Uterus (tissue), 3 donors: ENCODE measurements at regions not wholly inside any gene's neighbourhood (a gene's known extent, or its start where the extent isn't known, plus 50 kb on each side); places are given as distances from the start of the nearest gene placed in this dataset.

ENCODE experiments used
- DNase-seq, 2 donors: peaks; one replicate each; pipeline ENCODE4 v3.0.0-alpha.2; 2019 to 2020
- H3K27ac ChIP-seq, 2 donors: fragments of 200-600 bp; sonication (generic); 1 replicate in 1 of 2; 2 replicates in 1 of 2; pipeline ENCODE4 v1.5.1; 2016 to 2018
- H3K27me3 ChIP-seq, 2 donors: fragments of 200-600 bp; sonication (generic); one replicate each; pipeline ENCODE4 v1.5.1; 2018 to 2019; ENCODE audit warnings: control low read depth in 1 of 2
- H3K36me3 ChIP-seq, 2 donors: fragments of 200-600 bp; sonication (generic); one replicate each; pipeline ENCODE4 v1.5.1; 2019; ENCODE audit warnings: control low read depth in 1 of 2
- H3K4me1 ChIP-seq, 2 donors: fragments of 200-600 bp; sonication (generic); one replicate each; pipeline ENCODE4 v1.5.1; 2018 to 2019; ENCODE audit warnings: control low read depth in 1 of 2
- H3K4me3 ChIP-seq, 2 donors: fragments of 200-600 bp; sonication (generic); 1 replicate in 1 of 2; 2 replicates in 1 of 2; pipeline ENCODE4 v1.5.1; 2018 to 2019; ENCODE audit warnings: mild to moderate bottlenecking in 1 of 2
- H3K9me3 ChIP-seq, 2 donors: fragments of 200-600 bp; sonication (generic); one replicate each; pipeline ENCODE4 v1.5.1; 2019; ENCODE audit warnings: control low read depth in 1 of 2
- POLR2A ChIP-seq, 2 donors: fragments of 450-650 bp; IDR thresholded peaks; one replicate each; pipeline ENCODE4 v1.6.1; 2016; ENCODE audit warnings: antibody characterized with exemption in 2 of 2, mild to moderate bottlenecking in 1 of 2, moderate library complexity in 1 of 2
- intact Hi-C: fragments of 100-400 bp; cut with DNase I; formaldehyde crosslinking; loops from one replicate; pipeline ENCODE4 v1.15.1; 2023; ENCODE audit warnings: low total_unique reads
- TF ChIP-seq, protein P1 (sequence below), 4 experiments: fragments of 200-600 bp in 2 of 4; fragments of 450-650 bp in 2 of 4; sonication (generic) in 2 of 4; IDR thresholded peaks; one replicate each; pipeline ENCODE4 v1.5.1; 2016 to 2019; ENCODE audit warnings: antibody characterized with exemption in 4 of 4, mild to moderate bottlenecking in 2 of 4, moderate library complexity in 1 of 4
- donor health status: DM: yes; HTN: yes; CAD: no.

DNA sequence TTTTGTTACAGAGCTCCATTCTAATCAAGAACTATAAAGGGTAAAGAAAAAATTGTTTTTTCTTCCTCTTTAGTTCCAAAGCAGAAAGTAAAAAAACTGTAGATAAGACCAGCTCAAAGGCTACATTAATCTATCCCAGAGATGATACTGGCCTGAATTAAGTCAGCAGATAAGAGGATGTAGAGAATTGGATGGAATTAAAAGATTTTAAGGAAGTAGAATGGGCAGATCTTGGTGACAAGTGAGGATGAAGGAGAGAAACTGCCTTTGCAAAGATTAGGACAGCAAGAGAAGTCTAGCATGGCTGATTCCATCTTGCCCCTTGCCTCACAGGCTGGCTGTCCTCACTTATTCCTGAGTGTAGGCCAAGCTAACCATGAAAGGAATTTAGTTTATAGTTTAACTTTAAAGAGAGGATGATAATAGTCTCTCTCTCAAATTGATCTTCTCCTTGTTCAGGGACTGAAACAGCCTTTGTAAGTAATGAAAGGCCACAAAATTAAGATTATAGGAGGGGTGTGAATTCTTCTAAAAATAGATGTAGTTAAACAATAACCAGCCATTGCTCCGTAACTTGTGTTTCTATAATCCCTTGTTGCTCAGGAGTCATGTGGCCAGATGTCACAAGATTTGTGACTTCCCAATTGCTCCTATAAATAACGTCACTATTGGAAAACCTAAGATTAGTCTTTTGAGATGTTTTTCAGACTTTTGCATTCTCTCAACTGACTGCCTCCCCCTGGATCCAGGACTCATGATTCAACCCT is 265.0 kb upstream of the USP24 start:
- intact Hi-C loops, result no loop called here
- TF ChIP-seq POLR2A (IDR thresholded peaks at IDR 0.05), result no peak
- TF ChIP-seq, protein P1, sequence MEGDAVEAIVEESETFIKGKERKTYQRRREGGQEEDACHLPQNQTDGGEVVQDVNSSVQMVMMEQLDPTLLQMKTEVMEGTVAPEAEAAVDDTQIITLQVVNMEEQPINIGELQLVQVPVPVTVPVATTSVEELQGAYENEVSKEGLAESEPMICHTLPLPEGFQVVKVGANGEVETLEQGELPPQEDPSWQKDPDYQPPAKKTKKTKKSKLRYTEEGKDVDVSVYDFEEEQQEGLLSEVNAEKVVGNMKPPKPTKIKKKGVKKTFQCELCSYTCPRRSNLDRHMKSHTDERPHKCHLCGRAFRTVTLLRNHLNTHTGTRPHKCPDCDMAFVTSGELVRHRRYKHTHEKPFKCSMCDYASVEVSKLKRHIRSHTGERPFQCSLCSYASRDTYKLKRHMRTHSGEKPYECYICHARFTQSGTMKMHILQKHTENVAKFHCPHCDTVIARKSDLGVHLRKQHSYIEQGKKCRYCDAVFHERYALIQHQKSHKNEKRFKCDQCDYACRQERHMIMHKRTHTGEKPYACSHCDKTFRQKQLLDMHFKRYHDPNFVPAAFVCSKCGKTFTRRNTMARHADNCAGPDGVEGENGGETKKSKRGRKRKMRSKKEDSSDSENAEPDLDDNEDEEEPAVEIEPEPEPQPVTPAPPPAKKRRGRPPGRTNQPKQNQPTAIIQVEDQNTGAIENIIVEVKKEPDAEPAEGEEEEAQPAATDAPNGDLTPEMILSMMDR (IDR thresholded peaks at IDR 0.05), result no peak
- no peak for DNase-seq

DNA sequence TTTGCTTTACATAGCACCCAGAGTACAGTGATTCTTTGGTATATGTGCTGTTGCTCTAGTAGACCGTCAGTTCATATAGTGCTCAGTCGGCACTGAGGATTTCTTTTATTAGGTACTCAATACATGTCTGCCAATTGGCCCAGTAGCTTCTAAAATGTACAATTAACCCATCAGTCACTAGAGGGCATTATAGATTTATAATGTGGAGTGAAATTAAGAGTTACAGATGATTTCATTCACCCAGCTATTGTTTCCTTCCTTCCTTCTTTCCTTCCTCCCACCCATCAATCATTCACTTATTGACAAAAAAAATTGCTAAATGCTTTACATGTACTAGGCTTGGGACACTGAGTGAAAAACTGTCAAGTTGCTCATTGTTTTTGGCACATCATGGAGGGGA is 263.6 kb upstream of the USP24 start:
- DNase-seq, result no peak
- no peak for TF ChIP-seq POLR2A (IDR thresholded peaks at IDR 0.05)
- TF ChIP-seq, protein P1 (IDR thresholded peaks at IDR 0.05), result no peak
- H3K9me3 ChIP-seq, result no peaks in the 10 kb centered on the region
- no peaks in the 10 kb centered on the region for H3K4me1 ChIP-seq
- intact Hi-C loops, result no loop called here
- H3K36me3 ChIP-seq, result no peaks in the 10 kb centered on the region
- H3K4me3 ChIP-seq, result no peak overlapping the region
- no peak overlapping the region for H3K27ac ChIP-seq
- H3K27me3 ChIP-seq, result no peaks in the 10 kb centered on the region

More for the DNA sequence above, 265.0 kb upstream of the USP24 start:
- H3K9me3 ChIP-seq, result no peaks in the 10 kb centered on the region
- no peaks in the 10 kb centered on the region for H3K27me3 ChIP-seq
- H3K4me3 ChIP-seq, result no peak overlapping the region
- H3K4me1 ChIP-seq, result no peaks in the 10 kb centered on the region
- H3K36me3 ChIP-seq, result no peaks in the 10 kb centered on the region
- H3K27ac ChIP-seq, result no peak overlapping the region

DNA sequence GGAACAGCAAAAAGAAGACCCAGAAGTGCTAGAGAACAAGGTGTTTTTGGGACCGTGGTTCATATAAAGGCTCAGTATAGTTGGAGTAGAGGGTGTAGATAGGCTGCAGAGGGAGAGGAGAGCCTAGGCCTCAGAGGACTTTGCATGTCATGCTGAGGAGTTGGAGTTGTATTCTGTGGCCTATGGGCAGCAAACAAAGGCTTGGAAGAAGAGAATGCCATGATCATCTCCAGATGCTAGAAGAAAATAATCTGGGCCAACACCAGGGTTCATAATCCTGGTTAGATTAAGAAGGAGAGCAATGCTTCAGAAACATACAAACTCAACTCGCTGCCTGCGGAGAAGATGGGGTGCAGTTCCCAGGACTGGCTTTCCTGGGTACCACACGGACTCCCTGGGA is 262.8 kb upstream of the USP24 start:
- no peaks in the 10 kb centered on the region for H3K27me3 ChIP-seq
- no peak for DNase-seq
- H3K36me3 ChIP-seq, result no peaks in the 10 kb centered on the region
- no peak overlapping the region for H3K27ac ChIP-seq
- no peaks in the 10 kb centered on the region for H3K4me1 ChIP-seq
- no peaks in the 10 kb centered on the region for H3K9me3 ChIP-seq
- intact Hi-C loops, result no loop called here
- TF ChIP-seq POLR2A (IDR thresholded peaks at IDR 0.05), result no peak
- TF ChIP-seq, protein P1 (IDR thresholded peaks at IDR 0.05), result no peak
- no peak overlapping the region for H3K4me3 ChIP-seq

DNA sequence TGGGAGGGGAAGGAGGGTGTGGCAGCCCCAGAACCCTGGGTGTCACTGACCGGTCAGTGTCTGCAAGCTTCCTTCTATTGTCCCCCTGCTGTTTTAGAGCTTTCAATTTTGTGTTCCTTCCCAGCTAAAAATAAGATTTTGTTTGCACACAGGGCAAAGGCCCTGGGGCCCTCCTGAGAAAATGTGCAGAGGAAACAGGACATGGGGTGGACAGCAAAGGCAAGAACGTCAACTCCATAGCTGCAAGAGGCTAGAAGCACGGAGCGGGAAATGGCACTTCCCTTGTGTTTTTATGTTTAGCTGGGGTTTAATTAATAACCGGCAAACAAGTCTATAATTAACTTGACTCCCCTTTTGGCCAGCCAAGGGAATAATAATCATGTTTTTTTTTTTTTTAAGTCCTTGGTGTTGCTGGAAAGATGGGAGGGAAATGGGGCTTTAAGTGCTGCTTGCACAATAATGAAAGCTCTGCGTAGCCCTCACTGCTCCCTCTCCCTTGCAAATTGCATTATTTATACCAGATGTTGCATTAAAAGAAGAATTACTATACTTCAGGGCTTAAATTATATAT is 261.4 kb upstream of the USP24 start:
- DNase-seq, result no peak
- intact Hi-C loops, result no loop called here
- H3K27me3 ChIP-seq, result no peaks in the 10 kb centered on the region

More for the DNA sequence above, 261.4 kb upstream of the USP24 start:
- Histone ChIP-seq H3K4me1 (no peaks in the 10 kb centered on the region), H3K36me3 (no peaks in the 10 kb centered on the region), H3K4me3 (no peak overlapping the region), H3K9me3 (no peaks in the 10 kb centered on the region), H3K27ac (no peak overlapping the region)
- TF ChIP-seq, protein P1 (IDR thresholded peaks at IDR 0.05), result no peak
- TF ChIP-seq POLR2A (IDR thresholded peaks at IDR 0.05), result no peak
